NCI-H524 (cell line): ENCODE measurements at regions not wholly inside any gene's neighbourhood (a gene's known extent, or its start where the extent isn't known, plus 50 kb on each side); places are given as distances from the start of the nearest gene placed in this dataset.
A peak's percentile ranks its signal among the peaks of the same experiment; 100 is the strongest.

Experiments used
- DNase-seq, 2 experiments: peaks; one replicate each; lab custom pipeline; 2025; lab: John Stamatoyannopoulos, UW

GRCh38 chr21:16305686-16306085 is 575.9 kb downstream of the USP25 start:
- no peak for DNase-seq

- DNase-seq: no peak
Measured at GRCh38 chr21:16307256-16307655, 577.5 kb downstream of the USP25 start.

DNA sequence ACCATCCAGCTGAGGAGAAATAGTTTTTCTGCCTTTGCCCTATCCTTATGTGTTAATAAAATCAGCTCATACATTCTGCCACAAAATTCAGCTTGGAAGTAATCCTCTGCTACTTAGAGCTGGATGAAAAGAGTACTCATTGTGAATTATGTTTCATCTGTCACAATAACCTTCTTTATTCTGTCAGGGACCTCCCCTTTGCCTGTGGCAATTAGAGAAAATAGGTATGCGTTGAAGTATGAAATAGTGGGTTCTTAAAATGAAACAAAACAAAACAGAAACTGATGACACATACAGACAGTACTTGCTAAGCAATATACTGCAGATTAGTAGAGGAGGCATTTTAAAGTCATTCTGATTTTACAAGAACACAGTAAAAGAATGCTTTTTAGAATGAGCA is 578.5 kb downstream of the USP25 start:
- peak in 1 of 2 experiments; percentile 25 for DNase-seq

DNA sequence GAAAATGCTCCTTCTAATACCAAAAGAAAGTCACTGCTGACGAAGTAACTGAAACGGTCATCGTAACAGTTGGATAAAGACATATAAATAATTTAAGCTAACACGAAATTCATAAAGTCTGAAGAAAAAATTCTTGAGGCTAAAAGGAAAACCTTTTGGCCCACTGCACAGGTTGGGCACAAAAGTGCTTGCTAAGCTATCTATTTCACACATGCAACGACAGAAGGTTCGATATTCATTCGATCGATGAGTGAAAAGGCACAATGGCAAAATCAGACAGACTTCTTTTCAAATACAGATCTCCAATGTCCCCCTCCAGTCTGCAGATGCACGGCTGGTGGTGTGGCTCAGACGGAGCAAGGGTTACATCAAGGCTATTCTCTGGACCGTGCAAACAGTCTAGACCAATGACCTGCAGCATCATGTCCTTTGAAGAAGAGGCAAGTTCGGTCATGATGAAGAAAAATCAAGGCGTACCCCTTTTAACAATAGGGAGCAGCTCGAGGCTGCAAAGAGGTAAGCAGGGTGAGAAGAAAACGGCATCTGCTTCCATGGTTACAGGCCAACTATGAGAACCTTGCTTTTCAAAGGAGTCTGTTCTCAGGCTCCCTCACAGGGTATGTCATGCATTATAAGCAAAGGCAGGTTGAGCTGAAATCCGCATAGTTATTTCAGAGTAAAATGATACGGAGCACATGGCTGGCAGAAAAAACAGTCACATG is 579.6 kb downstream of the USP25 start:
- DNase-seq: no peak

GRCh38 chr21:16310176-16310575 is 580.4 kb downstream of the USP25 start:
- DNase-seq: no peak

GRCh38 chr21:16311229-16311628 is 581.4 kb downstream of the USP25 start:
- no peak for DNase-seq

DNA sequence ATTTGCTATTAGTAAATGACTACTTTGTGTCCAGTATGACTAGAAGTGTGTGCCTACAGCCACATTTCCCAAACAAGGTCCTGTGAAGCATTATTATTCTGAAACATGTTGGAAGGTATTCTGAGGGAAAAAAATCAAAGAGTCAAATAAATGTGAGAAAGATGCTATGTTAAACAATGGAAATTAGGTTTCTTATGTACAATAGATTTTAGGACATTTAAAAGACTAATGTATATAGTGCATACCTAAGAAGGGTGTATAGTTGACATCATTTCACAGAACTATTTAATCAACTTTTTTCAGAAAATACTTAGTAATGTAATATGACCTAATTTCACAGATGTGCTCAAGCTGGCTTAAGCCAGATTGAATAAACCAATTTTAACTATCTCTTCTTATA is 582.5 kb downstream of the USP25 start:
- DNase-seq: no peak

- no peak for DNase-seq
Measured at GRCh38 chr21:16315223-16315622, 585.4 kb downstream of the USP25 start.

GRCh38 chr21:16318651-16319300 is 589.0 kb downstream of the USP25 start:
- no peak for DNase-seq

DNA sequence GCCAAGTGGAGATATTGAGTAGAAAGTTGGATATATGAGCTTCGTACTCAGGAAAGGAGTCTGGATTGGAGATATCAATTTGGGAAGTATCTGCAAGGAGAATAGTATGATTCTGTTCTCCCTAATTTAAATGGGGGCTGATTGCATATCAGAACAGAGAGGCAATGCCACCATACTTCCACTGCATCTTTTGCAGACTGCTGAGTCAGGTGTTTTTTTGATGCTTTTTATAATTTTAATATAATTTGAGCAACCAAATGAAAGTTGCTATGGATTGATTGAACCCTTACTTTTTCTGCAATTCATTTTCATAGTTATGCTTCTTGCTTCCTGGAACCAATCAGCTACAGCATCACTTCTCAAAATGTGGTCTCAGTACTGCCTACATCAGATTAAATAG is 590.3 kb downstream of the USP25 start:
- no peak for DNase-seq

DNA sequence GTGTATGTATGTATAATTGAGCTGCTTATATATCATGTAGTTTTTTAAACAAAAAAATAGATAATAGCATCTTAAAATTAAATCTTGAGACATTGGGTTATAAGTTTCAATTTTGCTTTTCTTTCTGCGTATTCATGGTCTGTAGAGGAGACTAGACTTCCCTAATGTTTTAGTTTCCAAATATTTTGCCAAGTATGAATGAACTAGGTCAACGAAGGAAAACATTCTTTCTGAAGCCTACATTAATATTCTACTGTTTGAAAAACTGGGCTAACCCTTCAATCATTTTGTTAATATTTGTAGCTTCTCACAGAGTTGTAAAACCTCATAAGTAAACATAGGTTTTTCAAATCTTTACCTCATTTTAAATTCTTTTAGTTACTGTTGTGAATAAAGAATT is 592.7 kb downstream of the USP25 start:
- no peak for DNase-seq

- no peak for DNase-seq
Measured at GRCh38 chr21:16323596-16323995, 593.8 kb downstream of the USP25 start.

DNA sequence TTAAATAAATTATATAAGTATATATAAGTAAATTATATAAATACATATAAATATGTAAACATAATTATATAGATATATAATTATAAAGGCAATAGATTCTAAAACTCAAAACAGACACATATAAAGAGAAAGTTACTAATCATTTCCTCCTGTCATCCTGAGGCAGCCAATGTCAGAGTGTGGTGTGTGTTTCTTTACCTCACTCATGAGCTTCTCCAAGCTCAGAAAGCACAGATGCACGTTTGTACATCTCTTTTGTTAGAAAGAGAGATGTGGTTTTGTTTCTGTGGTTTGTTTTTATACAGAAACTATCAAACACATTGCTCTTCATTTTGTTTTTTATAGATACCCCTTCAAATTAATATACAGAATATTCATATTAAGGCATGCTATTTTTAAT is 594.8 kb downstream of the USP25 start:
- DNase-seq: no peak

DNA sequence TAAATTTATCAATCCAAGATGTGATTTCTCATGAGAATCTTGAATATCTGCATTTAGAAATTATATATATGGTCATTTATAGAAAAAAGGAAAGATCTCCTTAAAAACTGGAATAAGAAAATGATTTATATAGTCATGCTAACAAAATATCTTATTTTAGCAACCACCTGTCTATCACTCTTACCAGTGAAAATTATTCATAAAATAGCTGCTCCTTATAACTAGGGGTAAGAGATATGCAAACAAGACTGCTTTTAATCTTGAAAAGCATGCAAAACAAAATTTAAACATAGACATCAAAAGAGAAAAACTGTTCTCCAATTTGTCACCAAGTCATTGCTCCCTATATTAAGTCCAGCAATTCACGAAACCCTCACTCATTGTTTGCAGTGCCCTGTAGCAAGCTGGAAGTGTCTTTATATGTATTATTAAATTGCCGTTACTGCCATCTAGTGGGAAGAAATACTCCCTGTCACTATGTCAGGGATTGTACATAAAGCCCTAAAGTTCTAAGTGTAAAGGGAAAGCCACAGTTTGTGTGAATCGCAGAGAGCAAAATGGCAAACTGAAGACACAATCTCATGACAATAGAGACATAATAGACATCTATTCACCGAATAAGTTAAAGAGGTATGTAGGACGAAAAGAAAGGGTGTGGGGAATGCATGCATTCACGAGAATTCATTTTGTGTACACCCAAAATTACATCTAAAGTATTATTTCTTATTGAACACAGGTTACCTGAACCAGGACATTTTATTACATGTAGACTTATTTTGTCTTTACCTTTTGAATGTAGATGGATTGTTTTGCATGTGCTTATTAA is 600.5 kb downstream of the USP25 start:
- peak; percentile 43 to 87 for DNase-seq

GRCh38 chr21:16330908-16331268 is 601.1 kb downstream of the USP25 start:
- no peak for DNase-seq

DNA sequence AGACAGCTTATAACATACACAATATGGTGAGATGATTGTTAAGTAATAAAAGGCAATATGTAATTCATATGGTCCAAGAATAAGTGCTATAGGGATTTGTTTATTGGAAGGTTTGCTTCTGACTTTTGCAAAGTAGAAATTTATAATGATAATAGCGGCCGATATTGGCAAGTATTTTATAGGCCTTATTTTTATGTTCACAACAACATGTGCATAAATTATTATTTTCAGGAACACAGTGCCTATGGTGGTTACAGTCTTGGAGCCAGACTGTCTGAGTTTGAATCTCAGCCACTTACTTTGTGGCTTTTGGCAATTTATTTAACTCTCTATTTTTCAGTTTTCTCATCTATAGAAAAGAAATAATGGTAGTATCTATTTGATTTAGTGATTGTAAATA is 607.5 kb downstream of the USP25 start:
- no peak for DNase-seq

DNA sequence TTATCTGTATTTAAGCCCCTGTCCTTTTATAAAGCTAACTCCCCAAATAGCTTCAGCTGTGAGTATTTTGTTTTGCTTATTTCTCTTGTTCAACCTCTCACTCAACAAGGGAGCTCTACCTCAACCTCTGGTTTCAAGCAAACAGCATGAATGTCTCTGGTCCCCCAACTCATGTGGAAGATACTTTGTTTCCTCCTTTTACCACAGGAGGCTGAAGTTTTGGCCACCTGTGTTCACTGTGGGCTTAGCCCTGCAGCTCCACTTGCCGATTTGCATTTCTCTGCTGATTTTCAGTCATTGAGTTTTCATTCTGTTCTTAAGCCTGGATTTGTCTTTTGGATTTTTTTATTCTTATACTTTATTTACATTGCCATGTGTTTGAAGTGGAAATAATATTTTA is 613.1 kb downstream of the USP25 start:
- no peak for DNase-seq

GRCh38 chr21:16343776-16344175 is 614.0 kb downstream of the USP25 start:
- no peak for DNase-seq

- no peak for DNase-seq
Measured at GRCh38 chr21:16345757-16346156, 616.0 kb downstream of the USP25 start.

GRCh38 chr21:16347223-16347622 is 617.4 kb downstream of the USP25 start:
- DNase-seq: no peak

DNA sequence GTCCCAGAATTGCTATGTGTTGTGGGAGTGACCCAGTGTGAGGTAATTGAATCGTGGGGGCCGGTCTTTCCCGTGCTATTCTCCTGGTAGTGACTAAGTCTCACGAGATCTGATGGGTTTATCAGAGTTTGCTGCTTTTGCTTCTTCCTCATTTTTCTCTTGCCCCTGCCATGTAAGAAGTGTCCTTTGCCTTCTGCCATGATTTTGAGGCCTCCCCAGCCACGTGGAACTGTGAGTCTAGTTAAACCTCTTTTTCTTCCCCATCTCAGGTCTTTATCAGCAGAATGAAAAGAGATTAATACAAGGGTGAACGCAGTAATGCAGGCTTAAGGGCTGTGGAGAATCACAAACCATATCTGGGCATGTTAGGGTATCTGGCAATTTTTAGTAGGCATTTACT is 624.0 kb downstream of the USP25 start:
- DNase-seq: no peak

DNA sequence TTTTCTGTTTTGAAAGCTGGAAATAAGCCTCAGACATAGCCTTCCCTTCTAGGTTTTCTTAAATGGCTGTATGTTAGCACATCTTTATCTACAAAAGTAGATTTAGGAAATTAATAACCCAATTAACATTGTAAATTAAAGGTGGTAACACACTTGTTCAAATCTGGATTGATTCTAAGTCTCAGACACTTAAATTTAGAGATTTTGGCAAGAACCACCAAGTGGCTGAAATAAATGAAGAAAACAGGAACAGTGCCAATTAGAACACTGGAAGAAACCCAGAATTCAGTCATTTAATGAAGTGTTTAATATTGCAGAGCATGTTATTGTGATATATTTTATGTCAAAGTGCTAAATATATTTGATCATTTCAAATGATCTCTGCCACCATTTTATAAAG is 628.2 kb downstream of the USP25 start:
- DNase-seq: no peak

DNA sequence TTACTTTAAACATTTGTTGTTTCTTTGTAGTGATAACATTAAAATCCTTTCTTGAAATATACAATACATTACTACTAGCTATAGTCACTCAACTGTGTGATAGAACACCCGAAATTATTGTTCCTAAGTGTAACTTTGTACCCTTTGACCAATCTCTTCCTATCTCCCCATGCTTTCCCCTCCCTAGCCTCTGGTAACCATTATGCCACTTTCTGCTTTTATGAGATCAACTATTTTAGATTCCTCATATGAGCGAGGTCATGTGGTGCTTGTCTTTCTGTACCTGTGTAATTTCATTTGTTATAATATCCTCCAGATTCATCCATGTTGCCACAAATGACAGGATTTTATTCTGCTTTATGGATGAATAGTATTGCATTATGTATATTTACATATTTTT is 629.0 kb downstream of the USP25 start:
- no peak for DNase-seq
